HG02678 (cell line): ENCODE measurements at regions not wholly inside any gene's neighbourhood (a gene's known extent, or its start where the extent isn't known, plus 50 kb on each side); places are given as distances from the start of the nearest gene placed in this dataset.
"Not testable (repeated sequence)": the region's sequence is repeated elsewhere in the genome, so short reads cannot be mapped to it uniquely, and the experiment has no call there.

ENCODE experiments used
- ATAC-seq: cut with Tn5 transposase; IDR thresholded peaks from one replicate; pipeline ENCODE4 v1.9.1; 2021; ENCODE audit warnings: mild to moderate bottlenecking, moderate library complexity; ENCODE audit not compliant: unreplicated experiment

GRCh38 chr15:69597061-69597592, 144.5 kb downstream of the RPLP1 start:
- no peak for ATAC-seq

DNA sequence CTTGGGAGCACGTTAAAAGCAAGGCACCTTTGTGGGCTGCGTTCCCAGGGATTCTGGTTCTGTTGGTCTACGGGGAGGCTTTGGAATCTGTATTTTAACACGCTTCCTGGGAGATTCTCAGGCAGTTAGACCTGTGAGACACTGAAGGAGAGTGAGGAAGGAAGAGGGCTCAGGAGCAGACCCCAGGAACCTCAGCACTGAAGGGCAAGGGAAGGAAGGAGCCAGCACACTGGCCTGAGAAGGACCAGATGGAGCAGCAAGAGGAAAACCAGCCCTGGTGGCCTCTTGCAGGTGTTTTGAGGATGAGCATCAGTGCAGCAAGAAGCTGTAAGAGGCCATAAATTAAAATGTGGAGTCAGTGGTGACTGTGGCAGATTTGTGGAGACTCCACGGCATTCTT, 146.7 kb downstream of the RPLP1 start:
- ATAC-seq = no peak

- ATAC-seq = no peak
Measured at GRCh38 chr15:69600556-69601085, 148.0 kb downstream of the RPLP1 start.

DNA sequence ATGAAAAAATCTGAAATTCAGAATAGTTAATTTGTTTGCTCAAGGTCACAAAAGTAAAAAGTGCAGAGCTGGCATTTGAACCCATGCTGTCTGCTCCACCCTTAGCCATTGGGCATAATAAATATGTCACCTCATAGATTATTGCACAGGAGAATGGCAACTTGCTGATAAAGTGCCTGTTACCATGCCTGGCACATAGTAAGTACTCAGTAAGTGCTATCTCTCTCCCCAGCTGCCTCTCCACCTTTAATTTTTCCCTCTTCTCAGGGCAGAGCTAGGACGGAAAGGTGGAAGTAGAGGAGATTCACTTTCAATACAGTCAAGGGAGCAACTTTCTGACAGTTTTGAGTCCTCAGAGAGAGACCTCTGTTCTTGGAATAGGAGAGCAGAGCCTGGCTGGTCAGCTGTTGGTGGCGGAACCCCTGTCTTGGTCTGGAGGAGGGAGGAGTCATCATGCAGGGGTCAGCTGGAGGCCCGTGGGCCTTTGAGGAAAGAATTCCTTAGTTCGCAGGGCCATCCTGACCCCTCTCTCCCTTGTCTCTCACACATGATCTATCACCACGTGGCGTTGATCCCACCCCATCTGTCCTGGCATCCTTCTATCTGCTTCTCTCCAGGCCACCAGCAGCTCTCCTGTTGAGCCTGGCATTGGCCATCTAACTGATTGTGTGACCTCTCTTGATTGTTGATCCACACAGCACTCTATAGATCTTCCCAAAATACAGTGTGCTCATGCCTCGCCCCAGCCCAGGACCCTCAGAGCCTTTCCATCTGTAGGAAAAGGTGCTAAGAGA, 149.3 kb downstream of the RPLP1 start:
- ATAC-seq = no peak

DNA sequence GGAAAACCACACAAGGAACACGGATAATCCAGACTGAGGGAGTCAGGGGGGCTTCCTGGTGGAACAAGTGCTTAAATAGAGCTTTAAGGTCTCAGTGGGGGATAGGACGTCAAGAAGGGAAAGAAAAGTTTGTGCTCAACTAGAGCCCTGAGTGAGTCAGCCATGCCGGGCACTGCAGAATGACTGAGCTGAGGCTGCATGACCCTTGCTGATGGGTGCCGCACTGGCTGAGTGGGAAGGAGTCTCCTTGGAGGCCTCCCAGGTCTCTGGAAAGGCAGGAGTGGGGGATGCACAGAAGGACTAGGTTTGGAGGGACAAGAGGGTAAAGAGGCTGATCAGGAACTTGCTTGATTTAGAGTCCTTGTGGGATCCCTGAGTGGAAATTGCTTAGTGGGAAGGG, 150.3 kb downstream of the RPLP1 start:
- ATAC-seq = no peak

- ATAC-seq = no peak
Measured at GRCh38 chr15:69603369-69604071, 150.9 kb downstream of the RPLP1 start.

- ATAC-seq = no peak
Measured at GRCh38 chr15:69604072-69604411, 151.4 kb downstream of the RPLP1 start.

DNA sequence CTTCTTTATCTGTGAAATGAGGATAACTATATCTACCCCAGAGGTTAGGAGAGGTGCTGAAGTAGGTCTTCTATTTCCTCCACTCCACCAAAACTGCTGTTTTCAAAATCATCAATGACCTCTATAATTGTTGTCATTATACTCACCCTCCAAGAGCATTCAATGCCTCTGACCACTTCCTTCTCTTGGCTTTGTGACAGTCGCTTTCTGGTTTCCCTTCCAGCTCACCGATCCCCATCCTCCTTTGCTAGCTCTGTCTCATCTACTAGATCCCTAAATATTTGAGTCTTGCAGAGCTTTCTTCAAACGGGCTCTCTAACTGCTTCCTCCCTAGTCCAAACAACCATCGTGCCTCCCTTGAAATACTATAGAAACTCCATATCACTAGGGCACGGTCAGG, 153.5 kb downstream of the RPLP1 start:
- no peak for ATAC-seq

DNA sequence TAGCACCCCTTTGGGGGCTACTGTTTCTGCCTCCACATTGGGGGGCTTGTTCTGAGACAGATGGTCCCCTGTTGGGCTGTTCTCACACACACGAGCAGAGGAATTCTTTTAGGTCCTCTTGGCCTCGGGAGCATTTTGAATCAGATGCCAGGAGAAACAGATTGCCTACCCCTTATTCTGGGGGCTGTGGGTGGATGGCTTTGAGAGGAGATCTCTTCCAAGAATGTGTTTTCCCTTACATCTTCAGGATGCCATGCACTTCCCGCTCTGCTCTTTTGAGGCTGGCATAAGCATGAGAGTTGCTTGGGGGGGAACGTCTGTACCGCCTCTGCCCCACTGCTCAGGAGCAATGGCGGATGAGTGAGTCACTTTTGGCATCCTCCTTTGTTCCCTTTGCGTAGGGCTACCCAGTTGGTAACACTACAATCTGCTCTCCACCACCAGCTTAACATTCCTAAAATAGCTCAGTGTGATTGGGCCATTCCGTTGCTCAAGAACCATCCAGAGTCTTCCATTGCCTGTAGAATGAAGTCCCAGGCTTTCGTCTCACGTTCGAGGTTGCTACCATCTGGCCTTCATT, 154.4 kb downstream of the RPLP1 start:
- no peak for ATAC-seq

GRCh38 chr15:69608661-69609060, 156.0 kb downstream of the RPLP1 start:
- no peak for ATAC-seq

DNA sequence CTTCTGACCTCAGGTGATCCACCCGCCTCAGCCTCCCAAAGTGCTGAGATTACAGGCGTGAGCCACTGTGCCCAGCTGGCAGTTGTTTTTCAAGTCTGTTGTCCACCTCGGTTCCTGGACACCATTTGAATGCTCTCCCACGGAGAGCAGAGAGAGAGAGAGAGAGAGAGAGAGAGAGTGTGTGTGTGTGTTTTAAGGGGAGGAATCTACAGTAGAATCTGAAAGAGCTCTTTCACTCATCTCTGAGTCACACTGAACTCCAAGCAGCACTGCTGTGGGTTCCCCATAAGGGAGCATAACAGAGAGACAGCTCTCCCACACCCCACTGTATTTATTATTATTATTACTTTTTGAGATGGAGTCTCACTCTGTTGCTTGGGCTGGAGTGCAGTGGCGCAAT, 156.6 kb downstream of the RPLP1 start:
- no peak for ATAC-seq

DNA sequence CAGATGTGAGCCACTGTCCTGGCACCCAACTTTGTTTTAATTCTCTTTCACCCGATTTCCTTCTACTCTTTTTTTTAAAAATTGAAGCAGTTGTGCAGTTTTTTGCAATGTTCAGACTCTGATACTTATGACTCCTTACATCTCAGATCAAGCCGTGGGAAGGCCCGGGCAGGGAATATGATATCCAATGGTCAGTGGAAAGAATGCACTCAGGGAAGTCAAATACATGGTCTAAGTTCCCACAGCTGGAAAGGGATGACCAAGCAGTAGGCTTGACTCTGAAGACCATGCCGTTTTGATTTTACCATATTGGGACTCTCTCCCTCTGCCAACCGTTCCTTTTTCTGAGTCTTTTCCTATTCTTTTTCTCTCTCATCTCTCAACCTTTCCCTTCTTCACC, 157.2 kb downstream of the RPLP1 start:
- no peak for ATAC-seq

- no peak for ATAC-seq
Measured at GRCh38 chr15:69610277-69610676, 157.7 kb downstream of the RPLP1 start.

- ATAC-seq = no peak
Measured at GRCh38 chr15:69610858-69611257, 158.2 kb downstream of the RPLP1 start.

- no peak for ATAC-seq
Measured at GRCh38 chr15:69612112-69612511, 159.5 kb downstream of the RPLP1 start.

GRCh38 chr15:69613182-69613581, 160.6 kb downstream of the RPLP1 start:
- no peak for ATAC-seq

- ATAC-seq = no peak
Measured at GRCh38 chr15:69613988-69614387, 161.4 kb downstream of the RPLP1 start.

DNA sequence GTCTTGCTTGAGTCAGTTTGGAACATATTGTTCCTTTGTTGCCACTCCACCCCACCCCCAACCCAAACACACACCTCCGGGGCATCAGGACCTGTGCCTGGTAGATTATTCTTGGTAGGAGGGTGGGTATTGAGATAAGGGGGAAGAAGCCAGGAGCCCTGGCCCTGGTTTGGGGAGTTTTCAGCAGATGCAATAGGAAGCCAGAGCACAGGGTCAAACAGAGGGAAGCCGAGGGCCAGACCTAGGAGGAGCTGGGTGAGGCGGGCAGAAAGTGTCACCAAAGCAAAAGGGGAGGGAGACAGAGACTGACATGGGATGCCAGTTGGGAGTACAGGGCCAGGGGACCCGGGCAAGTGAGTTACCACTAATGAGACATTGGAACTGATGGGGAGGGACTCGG, 163.1 kb downstream of the RPLP1 start:
- ATAC-seq = no peak

DNA sequence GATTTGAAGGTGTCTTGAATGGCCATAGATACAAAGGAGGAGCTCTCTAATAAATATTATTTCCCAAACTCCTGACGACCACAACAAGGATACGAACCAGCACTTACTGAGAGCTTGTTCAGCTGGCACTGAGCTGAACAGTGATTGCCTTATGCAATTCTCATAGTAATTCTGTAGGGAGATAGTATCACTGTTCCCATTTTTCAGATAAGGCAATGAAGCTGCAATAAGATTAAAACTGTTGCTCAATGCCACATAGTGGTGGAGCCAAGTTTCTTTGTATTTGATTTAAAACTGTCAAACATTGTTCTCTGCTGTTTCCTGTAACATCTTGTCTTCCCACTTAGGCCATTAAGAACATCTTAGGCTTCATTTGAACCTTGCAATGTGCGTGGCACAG, 163.9 kb downstream of the RPLP1 start:
- ATAC-seq = no peak

DNA sequence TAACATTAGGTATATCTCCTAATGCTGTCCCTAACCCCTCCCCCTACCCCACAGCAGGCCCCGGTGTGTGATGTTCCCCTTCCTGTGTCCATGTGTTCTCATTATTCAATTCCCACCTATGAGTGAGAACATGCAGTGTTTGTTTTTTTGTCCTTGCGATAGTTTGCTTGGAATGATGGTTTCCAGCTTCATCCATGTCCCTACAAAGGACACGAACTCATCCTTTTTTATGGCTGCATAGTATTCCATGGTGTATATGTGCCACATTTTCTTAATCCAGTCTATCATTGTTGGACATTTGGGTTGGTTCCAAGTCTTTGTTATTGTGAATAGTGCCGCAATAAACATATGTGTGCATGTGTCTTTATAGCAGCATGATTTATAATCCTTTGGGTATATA, 164.5 kb downstream of the RPLP1 start:
- not testable (repeated sequence) for ATAC-seq

DNA sequence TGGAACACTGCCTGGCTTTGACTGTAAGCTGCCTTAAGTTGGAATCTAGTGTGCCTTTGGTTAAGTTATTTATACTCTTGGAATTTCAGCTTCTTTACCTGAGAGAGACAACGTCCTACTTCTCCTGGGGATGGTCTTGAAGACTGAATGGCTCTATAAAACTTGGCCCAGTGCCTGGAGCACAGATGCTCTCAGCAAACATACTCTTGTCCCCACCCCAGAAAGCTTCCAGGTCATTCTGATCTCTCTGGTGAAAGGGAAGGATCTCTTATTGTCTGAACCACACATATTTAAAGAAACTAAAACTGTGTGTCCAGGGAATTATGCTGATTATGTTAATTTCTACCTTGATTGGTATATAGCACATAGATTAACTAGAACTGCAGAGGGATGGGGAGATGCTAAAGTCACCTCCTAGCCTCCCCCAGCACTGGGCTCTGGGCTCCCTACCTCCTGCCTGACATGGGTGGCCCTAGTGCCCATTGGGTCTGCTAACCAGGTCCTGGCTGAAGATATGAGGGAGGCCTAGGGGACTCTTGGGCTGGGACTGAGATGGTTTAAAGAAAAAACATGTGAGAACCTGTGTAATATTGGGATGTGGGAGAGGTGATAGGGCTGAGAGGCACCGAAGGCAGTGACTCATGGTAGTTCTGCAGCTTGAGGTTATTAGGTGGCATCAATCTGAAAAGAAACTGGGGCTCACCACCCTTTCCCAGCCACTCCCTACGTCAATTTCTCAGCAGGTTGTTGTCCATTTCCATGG, 171.0 kb downstream of the RPLP1 start:
- ATAC-seq = no peak
